Tibial artery (tissue), 4 donors: ENCODE measurements at regions not wholly inside any gene's neighbourhood (a gene's known extent, or its start where the extent isn't known, plus 50 kb on each side); places are given as distances from the start of the nearest gene placed in this dataset.

Experiments used
- DNase-seq, 2 donors: peaks; one replicate each; pipeline ENCODE4 v3.0.0-alpha.2; 2019
- H3K27ac ChIP-seq, 2 donors: fragments of 200-600 bp; sonication (generic) in 1 of 2; 1 replicate in 1 of 2; 2 replicates in 1 of 2; pipeline ENCODE4 v1.5.1; 2018 to 2019; ENCODE audit warnings: mild to moderate bottlenecking in 1 of 2
- H3K27me3 ChIP-seq, 2 donors: fragments of 200-600 bp; sonication (generic) in 1 of 2; one replicate each; pipeline versions ENCODE4 v1.5.1 to v1.6.0; 2016 to 2019
- H3K36me3 ChIP-seq, 3 donors: fragments of 200-600 bp; sonication (generic) in 2 of 3; one replicate each; pipeline ENCODE4 v1.5.1; 2016 to 2019; ENCODE audit warnings: mild to moderate bottlenecking in 2 of 3
- H3K4me1 ChIP-seq, 4 donors: fragments of 200-600 bp; sonication (generic) in 2 of 4; 1 replicate in 3 of 4; 2 replicates in 1 of 4; pipeline ENCODE4 v1.5.1; 2016 to 2019
- H3K4me3 ChIP-seq, 2 donors: fragments of 200-600 bp; sonication (generic) in 1 of 2; 1 replicate in 1 of 2; 2 replicates in 1 of 2; pipeline ENCODE4 v1.5.1; 2018 to 2019; ENCODE audit warnings: mild to moderate bottlenecking in 2 of 2
- H3K9me3 ChIP-seq, 3 donors: fragments of 200-600 bp; sonication (generic) in 1 of 3; one replicate each; pipeline ENCODE4 v1.5.1; 2016 to 2019
- CTCF ChIP-seq, 2 experiments: fragments of 200-600 bp in 1 of 2; fragments of 450-650 bp in 1 of 2; IDR thresholded peaks; one replicate each; pipeline ENCODE4 v1.5.1; 2017 to 2019; ENCODE audit warnings: antibody characterized with exemption in 2 of 2, mild to moderate bottlenecking in 1 of 2, moderate library complexity in 1 of 2
- intact Hi-C: fragments of 100-400 bp; cut with DNase I; formaldehyde crosslinking; loops from one replicate; pipeline ENCODE4 v1.15.0; 2023; ENCODE audit warnings: low total_unique reads

DNA sequence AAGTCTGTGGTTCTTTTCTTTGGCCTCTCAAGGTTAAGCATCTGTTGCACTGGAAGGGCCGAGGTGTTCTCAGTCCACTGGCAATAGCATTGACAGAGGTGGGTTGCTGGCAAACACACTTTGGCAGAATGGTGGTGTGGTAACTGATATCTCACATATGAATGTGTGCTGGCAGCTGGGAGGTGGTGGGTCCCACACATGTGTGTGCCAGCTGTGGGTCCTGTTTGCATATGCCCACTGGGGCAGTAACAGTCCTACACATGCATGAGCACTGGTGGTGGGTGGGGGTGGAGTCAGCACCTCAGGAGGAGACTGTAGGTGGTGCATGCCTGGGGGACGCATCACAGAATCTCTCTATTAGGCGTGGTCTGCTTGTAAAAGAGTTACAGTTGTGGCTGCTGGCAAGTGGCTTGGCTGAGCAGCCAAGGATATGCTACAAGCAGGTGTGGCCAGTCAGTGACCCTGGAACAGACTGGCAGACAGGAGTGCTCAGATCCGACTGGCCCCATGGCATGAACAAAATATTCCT, 934.3 kb downstream of the GRIK2 start:
- TF ChIP-seq CTCF (IDR thresholded peaks at IDR 0.05) = no peak
- Histone ChIP-seq H3K27me3 (no peaks in the 10 kb centered on the region), H3K36me3 (no peaks in the 10 kb centered on the region), H3K9me3 (no peaks in the 10 kb centered on the region), H3K27ac (no peak overlapping the region), H3K4me3 (no peak overlapping the region), H3K4me1 (no peaks in the 10 kb centered on the region)
- DNase-seq = peak in 1 of 2 donors; percentile 48
- intact Hi-C loops = no loop called here

DNA sequence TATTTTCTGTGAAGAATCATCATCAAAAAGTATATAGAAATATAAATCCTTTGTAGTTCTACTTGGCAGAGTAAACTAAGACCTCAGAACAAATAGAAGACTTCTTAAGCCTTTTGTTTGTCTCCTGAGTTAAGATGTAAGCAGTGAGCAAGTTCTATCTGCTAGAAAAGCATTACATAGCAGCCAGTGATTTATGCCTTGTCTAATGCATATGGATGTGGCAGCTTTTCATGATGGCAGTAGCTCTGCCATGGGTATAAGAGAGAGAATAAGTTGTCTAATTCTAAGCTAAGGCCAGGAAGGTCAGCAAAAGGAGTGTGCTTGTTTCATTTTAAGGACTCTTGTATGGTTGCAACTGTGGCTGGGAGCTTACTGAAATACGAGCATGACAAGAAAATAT, 920.2 kb downstream of the GRIK2 start:
- TF ChIP-seq CTCF (IDR thresholded peaks at IDR 0.05) = no peak
- H3K27me3 ChIP-seq = no peaks in the 10 kb centered on the region
- H3K27ac ChIP-seq = no peak overlapping the region
- H3K36me3 ChIP-seq = no peaks in the 10 kb centered on the region
- no peaks in the 10 kb centered on the region for H3K9me3 ChIP-seq
- intact Hi-C loops = no loop called here
- H3K4me1 ChIP-seq = no peaks in the 10 kb centered on the region
- H3K4me3 ChIP-seq = no peak overlapping the region
- no peak for DNase-seq

DNA sequence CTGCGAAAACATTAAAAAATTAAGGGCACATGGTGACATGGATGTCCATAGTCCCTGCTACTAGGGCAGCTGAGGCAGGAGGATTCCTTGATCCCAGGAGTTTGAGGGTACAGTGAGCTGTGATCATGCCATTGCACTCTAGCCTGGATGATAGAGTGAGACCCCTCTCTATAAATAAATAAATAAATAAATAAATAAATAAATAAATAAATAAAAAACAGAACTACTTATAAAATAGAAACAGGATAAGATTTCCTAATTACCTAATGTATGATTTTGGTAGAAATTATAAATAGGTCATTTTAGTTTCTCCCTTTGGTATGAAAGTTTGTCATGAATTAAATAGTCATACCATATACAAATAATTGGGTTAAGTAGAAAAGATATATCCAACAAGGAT, 916.2 kb downstream of the GRIK2 start:
- no peaks in the 10 kb centered on the region for H3K4me1 ChIP-seq
- H3K4me3 ChIP-seq = no peak overlapping the region
- no peak for DNase-seq
- TF ChIP-seq CTCF (IDR thresholded peaks at IDR 0.05) = no peak
- intact Hi-C loops = no loop called here
- no peaks in the 10 kb centered on the region for H3K36me3 ChIP-seq
- H3K27me3 ChIP-seq = no peaks in the 10 kb centered on the region
- no peak overlapping the region for H3K27ac ChIP-seq
- H3K9me3 ChIP-seq = no peaks in the 10 kb centered on the region

GRCh38 chr6:102300350-102300749, 906.8 kb downstream of the GRIK2 start:
- TF ChIP-seq CTCF (IDR thresholded peaks at IDR 0.05) = no peak
- no peaks in the 10 kb centered on the region for H3K27me3 ChIP-seq

DNA sequence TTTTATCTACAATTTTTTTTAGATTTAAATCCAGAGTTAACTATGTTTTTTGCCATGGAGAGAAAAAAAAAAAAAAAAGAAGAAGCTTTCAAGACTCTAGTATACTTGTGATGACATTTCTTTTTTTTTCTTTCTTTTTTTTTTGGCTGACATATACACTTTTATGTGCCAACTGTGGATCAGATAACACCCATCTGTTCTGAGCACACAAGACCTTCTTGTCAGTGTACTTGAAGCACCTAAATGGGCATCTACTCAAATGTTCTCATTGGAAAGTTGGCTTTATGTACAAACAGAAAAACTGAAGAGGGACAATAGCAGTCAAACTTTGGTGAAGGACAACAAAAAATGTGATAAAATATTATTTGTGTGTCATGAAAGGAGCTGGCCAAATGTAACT, 904.5 kb downstream of the GRIK2 start:
- Histone ChIP-seq H3K9me3 (peaks cover 0 to 4% (median 0%) of the 10 kb centered on the region in 3 donors), H3K4me3 (no peak overlapping the region), H3K4me1 (no peaks in the 10 kb centered on the region), H3K27ac (no peak overlapping the region), H3K27me3 (no peaks in the 10 kb centered on the region), H3K36me3 (no peaks in the 10 kb centered on the region)
- DNase-seq = no peak
- intact Hi-C loops = no loop called here
- TF ChIP-seq CTCF (IDR thresholded peaks at IDR 0.05) = no peak

More at GRCh38 chr6:102300350-102300749, 906.8 kb downstream of the GRIK2 start:
- intact Hi-C loops = no loop called here
- DNase-seq = no peak
- H3K4me3 ChIP-seq = no peak overlapping the region
- no peaks in the 10 kb centered on the region for H3K4me1 ChIP-seq
- H3K36me3 ChIP-seq = no peaks in the 10 kb centered on the region
- peaks cover 0 to 4% (median 0%) of the 10 kb centered on the region in 3 donors for H3K9me3 ChIP-seq
- no peak overlapping the region for H3K27ac ChIP-seq
